ENCODE measurements at regions not wholly inside any gene's neighbourhood (a gene's known extent, or its start where the extent isn't known, plus 50 kb on each side); places are given as distances from the start of the nearest gene placed in this dataset.

DNA sequence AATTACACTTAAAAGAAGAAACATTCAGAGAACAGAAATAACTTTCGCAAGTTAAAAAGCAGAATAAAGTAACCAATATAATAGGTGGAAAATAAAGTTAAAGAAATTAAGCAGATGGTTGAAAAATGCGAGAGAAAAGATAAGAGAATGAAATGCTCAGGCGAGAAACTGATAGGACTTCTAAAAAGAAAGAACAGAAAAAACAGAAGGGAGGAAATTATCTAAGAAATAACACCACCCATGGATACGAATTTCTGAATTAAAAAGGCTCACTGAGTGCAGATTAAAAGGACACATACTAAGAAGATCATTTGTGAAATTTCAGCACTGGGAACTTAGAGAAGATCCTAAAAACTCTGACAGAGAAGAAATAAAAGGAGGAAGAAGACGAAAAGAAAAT lies 92.0 kb downstream of the HLX start:
- no peaks in the 10 kb centered on the region for H3K36me3 ChIP-seq
- no peak for DNase-seq
- no peak overlapping the region for H3K4me3 ChIP-seq
- intact Hi-C loops (cut with DNase I), result no loop called here
- TF ChIP-seq, protein P1, sequence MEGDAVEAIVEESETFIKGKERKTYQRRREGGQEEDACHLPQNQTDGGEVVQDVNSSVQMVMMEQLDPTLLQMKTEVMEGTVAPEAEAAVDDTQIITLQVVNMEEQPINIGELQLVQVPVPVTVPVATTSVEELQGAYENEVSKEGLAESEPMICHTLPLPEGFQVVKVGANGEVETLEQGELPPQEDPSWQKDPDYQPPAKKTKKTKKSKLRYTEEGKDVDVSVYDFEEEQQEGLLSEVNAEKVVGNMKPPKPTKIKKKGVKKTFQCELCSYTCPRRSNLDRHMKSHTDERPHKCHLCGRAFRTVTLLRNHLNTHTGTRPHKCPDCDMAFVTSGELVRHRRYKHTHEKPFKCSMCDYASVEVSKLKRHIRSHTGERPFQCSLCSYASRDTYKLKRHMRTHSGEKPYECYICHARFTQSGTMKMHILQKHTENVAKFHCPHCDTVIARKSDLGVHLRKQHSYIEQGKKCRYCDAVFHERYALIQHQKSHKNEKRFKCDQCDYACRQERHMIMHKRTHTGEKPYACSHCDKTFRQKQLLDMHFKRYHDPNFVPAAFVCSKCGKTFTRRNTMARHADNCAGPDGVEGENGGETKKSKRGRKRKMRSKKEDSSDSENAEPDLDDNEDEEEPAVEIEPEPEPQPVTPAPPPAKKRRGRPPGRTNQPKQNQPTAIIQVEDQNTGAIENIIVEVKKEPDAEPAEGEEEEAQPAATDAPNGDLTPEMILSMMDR (IDR thresholded peaks at IDR 0.05), result no peak
- no peak for ATAC-seq
- no peaks in the 10 kb centered on the region for H3K9me3 ChIP-seq
- H3K27me3 ChIP-seq (ENCODE audit: low read depth), result no peaks in the 10 kb centered on the region
- no peak overlapping the region for H3K27ac ChIP-seq
- H3K4me1 ChIP-seq, result no peaks in the 10 kb centered on the region

DNA sequence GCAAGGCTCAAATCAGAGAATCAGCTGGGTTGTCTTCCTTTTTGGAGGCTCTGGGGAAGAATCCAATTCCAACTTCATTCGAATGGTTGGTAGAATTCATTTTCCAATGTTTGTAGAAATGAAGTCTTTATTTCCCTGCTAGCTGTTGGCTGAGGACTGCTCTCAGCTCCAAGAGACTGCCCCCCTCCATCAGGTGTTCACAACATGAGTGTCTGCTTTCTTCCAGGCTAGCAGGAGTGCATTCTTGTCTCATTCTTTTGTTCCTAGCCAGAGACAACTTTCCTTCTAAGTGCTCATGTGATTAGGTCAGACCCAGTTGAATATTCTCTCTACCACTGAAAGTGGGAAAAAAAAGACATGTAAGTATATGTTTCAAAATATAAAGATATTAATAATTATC lies 95.2 kb downstream of the HLX start:
- DNase-seq (no peak), ATAC-seq (no peak)
- H3K4me3 ChIP-seq, result no peak overlapping the region
- H3K36me3 ChIP-seq, result no peaks in the 10 kb centered on the region
- TF ChIP-seq, protein P1 (IDR thresholded peaks at IDR 0.05), result no peak
- intact Hi-C loops (cut with DNase I), result no loop called here
- H3K27me3 ChIP-seq (ENCODE audit: low read depth), result no peaks in the 10 kb centered on the region
- H3K27ac ChIP-seq, result no peak overlapping the region
- H3K4me1 ChIP-seq, result no peaks in the 10 kb centered on the region
- no peaks in the 10 kb centered on the region for H3K9me3 ChIP-seq

DNA sequence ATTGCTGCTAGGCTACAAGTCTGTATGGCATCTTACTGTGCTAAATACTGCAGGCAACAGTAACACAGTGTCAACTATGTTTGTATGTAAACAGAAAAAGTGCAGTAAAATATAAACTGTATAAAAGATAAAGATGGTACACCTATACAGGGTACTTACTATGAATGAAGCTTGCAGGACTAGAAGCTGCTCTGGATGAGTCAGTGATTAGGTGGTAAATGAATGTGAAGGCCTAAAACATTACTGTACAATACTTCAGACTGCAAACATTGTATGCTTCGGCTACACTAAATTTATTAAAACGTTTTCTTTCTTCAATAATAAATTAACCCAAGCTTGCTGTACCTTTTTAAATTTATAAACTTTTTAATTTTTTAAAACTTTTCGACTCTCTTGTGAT lies 97.1 kb downstream of the HLX start:
- no peak for DNase-seq
- ATAC-seq, result no peak
- Histone ChIP-seq H3K36me3 (no peaks in the 10 kb centered on the region), H3K9me3 (no peaks in the 10 kb centered on the region), H3K27ac (no peak overlapping the region), H3K27me3 (ENCODE audit: low read depth) (no peaks in the 10 kb centered on the region), H3K4me1 (no peaks in the 10 kb centered on the region), H3K4me3 (no peak overlapping the region)
- intact Hi-C loops (cut with DNase I), result no loop called here
- TF ChIP-seq, protein P1 (IDR thresholded peaks at IDR 0.05), result no peak

DNA sequence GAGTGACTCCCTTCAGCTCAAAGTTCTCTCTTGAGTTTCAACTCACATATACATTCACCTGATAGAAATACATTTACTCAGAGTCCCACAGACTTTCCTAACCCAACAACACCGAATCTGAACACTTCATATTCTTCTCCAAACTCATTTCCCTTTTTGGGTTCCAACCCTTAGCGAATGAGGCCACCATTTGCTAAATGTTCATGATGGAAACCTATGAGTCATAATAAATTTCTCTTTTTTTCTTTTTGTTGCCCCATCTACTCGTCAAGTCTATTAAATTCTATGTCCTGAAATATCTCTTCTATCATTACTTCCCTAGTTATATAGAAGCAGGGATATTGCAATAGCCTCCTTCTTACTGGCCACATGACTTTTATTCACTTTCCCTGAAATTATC lies 100.1 kb downstream of the HLX start:
- intact Hi-C loops (cut with DNase I), result no loop called here
- H3K4me3 ChIP-seq, result no peak overlapping the region
- no peaks in the 10 kb centered on the region for H3K9me3 ChIP-seq
- no peak overlapping the region for H3K27ac ChIP-seq
- H3K36me3 ChIP-seq, result no peaks in the 10 kb centered on the region
- no peak for DNase-seq
- TF ChIP-seq, protein P1 (IDR thresholded peaks at IDR 0.05), result no peak
- no peaks in the 10 kb centered on the region for H3K27me3 ChIP-seq (ENCODE audit: low read depth)
- no peak for ATAC-seq
- H3K4me1 ChIP-seq, result no peaks in the 10 kb centered on the region

DNA sequence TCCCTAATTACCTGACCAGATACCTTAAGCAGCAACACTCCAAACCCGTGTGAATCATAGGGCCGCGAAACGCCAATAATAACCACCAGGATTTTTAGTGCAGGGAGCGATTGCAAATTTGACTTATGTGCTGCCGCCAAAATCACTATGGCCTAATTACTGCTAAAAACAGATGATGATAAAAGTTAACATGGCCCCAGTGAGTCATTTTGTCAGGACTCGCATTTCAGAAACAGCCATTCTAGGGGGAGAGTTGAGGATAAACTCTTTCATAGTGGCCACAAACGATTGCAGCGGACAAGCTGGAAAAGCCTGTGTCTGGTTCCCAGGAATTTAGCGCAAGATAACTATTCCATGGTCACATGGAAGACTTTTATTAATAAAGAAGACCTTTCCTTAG lies 103.4 kb downstream of the HLX start:
- Histone ChIP-seq H3K4me3 (no peak overlapping the region), H3K4me1 (no peaks in the 10 kb centered on the region), H3K27ac (no peak overlapping the region), H3K9me3 (no peaks in the 10 kb centered on the region), H3K27me3 (ENCODE audit: low read depth) (no peaks in the 10 kb centered on the region), H3K36me3 (no peaks in the 10 kb centered on the region)
- DNase-seq (no peak), ATAC-seq (no peak)
- TF ChIP-seq, protein P1 (IDR thresholded peaks at IDR 0.05), result no peak
- intact Hi-C loops (cut with DNase I), result no loop called here
